Cardiac muscle cell (in vitro differentiated cells and primary cell): ENCODE measurements at regions not wholly inside any gene's neighbourhood (a gene's known extent, or its start where the extent isn't known, plus 50 kb on each side); places are given as distances from the start of the nearest gene placed in this dataset.

Source experiments
- DNase-seq, 2 donors: peaks; one replicate each; pipeline versions ENCODE4 v3.0.0 to v3.0.0-alpha.2; 2010 to 2017; ENCODE audit warnings: low read depth in 1 of 2, low spot score in 1 of 2
- H3K27ac ChIP-seq: fragments of 200-600 bp; sonication (generic); 2 replicates; pipeline ENCODE4 v1.5.1; 2016
- H3K27me3 ChIP-seq: fragments of 200-600 bp; sonication (generic); 2 replicates; pipeline ENCODE4 v1.6.0; 2016; ENCODE audit warnings: control low read depth
- H3K36me3 ChIP-seq: fragments of 200-600 bp; sonication (generic); 2 replicates; pipeline ENCODE4 v1.5.1; 2016; ENCODE audit warnings: control low read depth
- H3K4me1 ChIP-seq: fragments of 200-600 bp; sonication (generic); 2 replicates; pipeline ENCODE4 v1.8.1; 2017; ENCODE audit warnings: low read depth, mild to moderate bottlenecking, mixed run types
- H3K4me3 ChIP-seq: fragments of 200-600 bp; sonication (generic); 2 replicates; pipeline ENCODE4 v1.5.1; 2016; ENCODE audit warnings: mild to moderate bottlenecking
- H3K9me3 ChIP-seq: fragments of 200-600 bp; sonication (generic); 2 replicates; pipeline ENCODE4 v1.5.1; 2017; ENCODE audit warnings: low read depth, mild to moderate bottlenecking, control low read depth
- TF ChIP-seq, protein P1 (sequence below): IDR thresholded peaks from 2 replicates; pipeline ENCODE4 v1.5.1; 2012; ENCODE audit warnings: low read depth, mild to moderate bottlenecking, low read length

GRCh38 chrX:42725196-42725595 lies 52.8 kb downstream of the PPP1R2C start:
- no peak overlapping the region for H3K4me3 ChIP-seq
- H3K27ac ChIP-seq = no peak overlapping the region
- H3K4me1 ChIP-seq = no peaks in the 10 kb centered on the region
- no peaks in the 10 kb centered on the region for H3K9me3 ChIP-seq
- DNase-seq = no peak
- no peaks in the 10 kb centered on the region for H3K27me3 ChIP-seq
- TF ChIP-seq, protein P1, sequence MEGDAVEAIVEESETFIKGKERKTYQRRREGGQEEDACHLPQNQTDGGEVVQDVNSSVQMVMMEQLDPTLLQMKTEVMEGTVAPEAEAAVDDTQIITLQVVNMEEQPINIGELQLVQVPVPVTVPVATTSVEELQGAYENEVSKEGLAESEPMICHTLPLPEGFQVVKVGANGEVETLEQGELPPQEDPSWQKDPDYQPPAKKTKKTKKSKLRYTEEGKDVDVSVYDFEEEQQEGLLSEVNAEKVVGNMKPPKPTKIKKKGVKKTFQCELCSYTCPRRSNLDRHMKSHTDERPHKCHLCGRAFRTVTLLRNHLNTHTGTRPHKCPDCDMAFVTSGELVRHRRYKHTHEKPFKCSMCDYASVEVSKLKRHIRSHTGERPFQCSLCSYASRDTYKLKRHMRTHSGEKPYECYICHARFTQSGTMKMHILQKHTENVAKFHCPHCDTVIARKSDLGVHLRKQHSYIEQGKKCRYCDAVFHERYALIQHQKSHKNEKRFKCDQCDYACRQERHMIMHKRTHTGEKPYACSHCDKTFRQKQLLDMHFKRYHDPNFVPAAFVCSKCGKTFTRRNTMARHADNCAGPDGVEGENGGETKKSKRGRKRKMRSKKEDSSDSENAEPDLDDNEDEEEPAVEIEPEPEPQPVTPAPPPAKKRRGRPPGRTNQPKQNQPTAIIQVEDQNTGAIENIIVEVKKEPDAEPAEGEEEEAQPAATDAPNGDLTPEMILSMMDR = no peak
- H3K36me3 ChIP-seq = no peaks in the 10 kb centered on the region

DNA sequence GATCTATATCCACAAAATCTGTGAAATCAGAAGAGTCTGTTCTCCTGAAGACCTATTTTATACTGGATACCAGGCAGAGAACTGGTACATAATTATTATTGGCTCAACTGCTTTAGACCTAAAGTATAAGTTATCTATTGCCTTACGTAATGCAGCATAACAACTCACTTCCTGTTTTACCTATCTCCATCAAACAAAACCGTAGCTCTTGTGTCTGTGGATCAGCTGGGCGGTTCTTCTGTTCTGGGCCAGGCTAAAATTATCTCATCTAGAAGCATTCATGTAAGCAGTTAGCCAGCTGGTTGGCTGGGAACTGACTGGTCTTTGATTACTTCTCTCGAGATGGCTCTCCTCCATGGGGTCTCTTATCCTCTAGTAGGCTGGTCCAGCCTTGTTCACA lies 57.8 kb downstream of the PPP1R2C start:
- no peaks in the 10 kb centered on the region for H3K4me1 ChIP-seq
- no peaks in the 10 kb centered on the region for H3K36me3 ChIP-seq
- H3K4me3 ChIP-seq = no peak overlapping the region
- DNase-seq = no peak
- H3K9me3 ChIP-seq = no peaks in the 10 kb centered on the region
- TF ChIP-seq, protein P1 = no peak
- no peaks in the 10 kb centered on the region for H3K27me3 ChIP-seq
- no peak overlapping the region for H3K27ac ChIP-seq

DNA sequence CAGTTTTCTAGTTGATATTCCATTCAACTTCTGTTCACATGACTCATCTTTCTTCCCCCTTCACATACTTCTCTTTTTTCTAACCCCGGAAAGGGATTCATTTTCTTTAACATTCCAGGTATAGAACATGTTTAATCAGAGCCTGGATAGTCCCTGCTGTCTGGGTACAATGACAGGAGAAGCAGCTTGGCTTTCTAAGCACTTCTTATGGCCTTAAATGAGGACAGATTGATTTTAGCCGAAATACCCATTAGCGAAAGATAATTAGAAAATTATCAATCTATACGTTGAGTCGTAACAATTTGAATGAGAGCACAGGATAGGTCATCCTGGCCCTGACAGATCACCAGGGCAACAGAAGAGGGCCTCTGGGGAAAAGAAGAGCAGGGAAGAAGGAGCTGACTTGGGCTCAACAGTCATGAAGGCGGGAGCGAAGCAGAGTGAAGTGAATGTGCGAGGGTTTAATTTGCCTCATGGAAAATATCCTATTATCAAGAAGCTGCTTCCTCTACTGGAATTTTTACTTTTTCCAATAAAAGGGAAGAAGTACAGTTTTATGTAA lies 62.2 kb downstream of the PPP1R2C start:
- Histone ChIP-seq H3K27ac (no peak overlapping the region), H3K36me3 (no peaks in the 10 kb centered on the region), H3K4me1 (no peaks in the 10 kb centered on the region), H3K4me3 (no peak overlapping the region), H3K9me3 (no peaks in the 10 kb centered on the region), H3K27me3 (no peaks in the 10 kb centered on the region)
- TF ChIP-seq, protein P1 = no peak
- DNase-seq = no peak

- DNase-seq = peak; percentile 13 to 77
- no peak overlapping the region for H3K4me3 ChIP-seq
- H3K9me3 ChIP-seq = no peaks in the 10 kb centered on the region
- H3K4me1 ChIP-seq = no peaks in the 10 kb centered on the region
- TF ChIP-seq, protein P1 = peak; percentile 29
- no peaks in the 10 kb centered on the region for H3K36me3 ChIP-seq
- no peak overlapping the region for H3K27ac ChIP-seq
- H3K27me3 ChIP-seq = no peaks in the 10 kb centered on the region
These were observed 62.8 kb downstream of the PPP1R2C start for GRCh38 chrX:42714981-42715700.

DNA sequence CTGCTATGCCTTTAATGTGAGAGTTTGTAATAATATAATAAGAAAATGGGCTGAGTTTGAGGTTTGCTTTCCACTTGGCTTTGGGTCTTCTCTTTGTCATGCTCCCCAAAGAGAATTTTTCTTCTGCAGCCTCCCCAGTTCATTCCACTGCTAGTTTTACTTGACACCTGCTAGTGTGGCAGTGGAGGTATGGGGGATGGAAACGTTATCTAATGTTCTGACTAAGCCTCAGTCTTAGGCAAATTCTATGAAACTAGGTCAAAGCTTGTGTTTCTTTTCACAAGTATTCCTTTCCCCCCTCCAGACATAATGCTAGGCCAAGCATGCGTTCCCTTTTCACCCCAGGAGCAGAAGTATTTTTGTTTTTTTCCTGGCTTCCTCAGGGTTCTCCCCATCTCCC lies 67.5 kb downstream of the PPP1R2C start:
- TF ChIP-seq, protein P1 = no peak
- DNase-seq = no peak
- no peaks in the 10 kb centered on the region for H3K27me3 ChIP-seq
- no peaks in the 10 kb centered on the region for H3K36me3 ChIP-seq
- H3K4me3 ChIP-seq = no peak overlapping the region
- no peak overlapping the region for H3K27ac ChIP-seq
- H3K4me1 ChIP-seq = no peaks in the 10 kb centered on the region
- H3K9me3 ChIP-seq = no peaks in the 10 kb centered on the region
